SK-N-SH (cell line): ENCODE measurements at regions not wholly inside any gene's neighbourhood (a gene's known extent, or its start where the extent isn't known, plus 50 kb on each side); places are given as distances from the start of the nearest gene placed in this dataset.

ENCODE experiments used
- CTCF ChIP-seq: fragments of 200-600 bp; sonication (generic); IDR thresholded peaks from 2 replicates; pipeline ENCODE4 v1.6.1; 2017; ENCODE audit warnings: antibody characterized with exemption, mild to moderate bottlenecking, moderate library complexity
- GABPA ChIP-seq: IDR thresholded peaks from 2 replicates; pipeline ENCODE4 v1.4.0; 2012; ENCODE audit warnings: low read depth, mild to moderate bottlenecking
- MXI1 ChIP-seq: IDR thresholded peaks from 2 replicates; pipeline ENCODE4 v1.6.1; 2012; ENCODE audit warnings: mild to moderate bottlenecking, low read depth, low read length, improper control_type of control experiment
- POLR2AphosphoS5 ChIP-seq: IDR thresholded peaks from 2 replicates; pipeline ENCODE4 v1.6.1; 2012; ENCODE audit warnings: low read depth, low read length
- TEAD4 ChIP-seq: IDR thresholded peaks from 2 replicates; pipeline ENCODE4 v1.4.0; 2012; ENCODE audit warnings: mild to moderate bottlenecking, borderline replicate concordance; ENCODE audit not compliant: insufficient read depth
- USF2 ChIP-seq: fragments of 150-350 bp; IDR thresholded peaks from 2 replicates; pipeline ENCODE4 v1.6.1; 2017; ENCODE audit warnings: antibody characterized with exemption, low read length, low read depth, borderline replicate concordance
- ZBTB33 ChIP-seq: IDR thresholded peaks from 2 replicates; pipeline ENCODE4 v1.4.0; 2012; ENCODE audit warnings: low read depth, borderline replicate concordance

GRCh38 chr12:86331457-86331856 is 75.3 kb upstream of the MGAT4C start:
- TF ChIP-seq CTCF, result no peak
- TF ChIP-seq MXI1, result no peak
- no peak for TF ChIP-seq GABPA
- no peak for TF ChIP-seq ZBTB33
- no peak for TF ChIP-seq TEAD4
- no peak for TF ChIP-seq USF2
- TF ChIP-seq POLR2AphosphoS5, result no peak
